ENCODE measurements at regions not wholly inside any gene's neighbourhood (a gene's known extent, or its start where the extent isn't known, plus 50 kb on each side); places are given as distances from the start of the nearest gene placed in this dataset.
"Not testable (repeated sequence)": the region's sequence is repeated elsewhere in the genome, so short reads cannot be mapped to it uniquely, and the experiment has no call there.

GRCh38 chr11:49372137-49372536 is 163.7 kb upstream of the FOLH1 start:
- H3K36me3 ChIP-seq; H3K27ac ChIP-seq; DNase-seq (ENCODE audit: low spot score); H3K27me3 ChIP-seq (replicated peaks; ENCODE audit: insufficient read depth); H3K9me3 ChIP-seq; intact Hi-C loops (cut with DNase I); H3K4me1 ChIP-seq (replicated peaks); H3K4me3 ChIP-seq: not testable (repeated sequence)
- peak in 2 of 4 experiments; percentile 22 to 46 for TF ChIP-seq CTCF (IDR thresholded peaks at IDR 0.05)

- H3K27ac ChIP-seq; H3K27me3 ChIP-seq (replicated peaks; ENCODE audit: insufficient read depth); H3K4me1 ChIP-seq (replicated peaks); H3K9me3 ChIP-seq; H3K4me3 ChIP-seq; intact Hi-C loops (cut with DNase I); H3K36me3 ChIP-seq; DNase-seq (ENCODE audit: low spot score): not testable (repeated sequence)
- 27% methylated on average over 2 of the region's 2 CpGs for WGBS
- peak; percentile 5 for TF ChIP-seq POLR2AphosphoS5 (IDR thresholded peaks at IDR 0.05)
These were observed 160.2 kb upstream of the FOLH1 start for GRCh38 chr11:49368556-49368955.

- DNase-seq (ENCODE audit: low spot score); H3K9me3 ChIP-seq; H3K27ac ChIP-seq; H3K27me3 ChIP-seq (replicated peaks; ENCODE audit: insufficient read depth); H3K36me3 ChIP-seq; H3K4me3 ChIP-seq; H3K4me1 ChIP-seq (replicated peaks); intact Hi-C loops (cut with DNase I): not testable (repeated sequence)
These were observed 157.0 kb upstream of the FOLH1 start for GRCh38 chr11:49365375-49365774.

GRCh38 chr11:49362994-49363393 is 154.6 kb upstream of the FOLH1 start:
- H3K9me3 ChIP-seq; DNase-seq (ENCODE audit: low spot score); H3K36me3 ChIP-seq; H3K4me1 ChIP-seq (replicated peaks); intact Hi-C loops (cut with DNase I); H3K4me3 ChIP-seq; H3K27me3 ChIP-seq (replicated peaks; ENCODE audit: insufficient read depth); H3K27ac ChIP-seq: not testable (repeated sequence)
- 82% methylated on average over 2 of the region's 2 CpGs for WGBS

GRCh38 chr11:49354536-49354935 is 146.1 kb upstream of the FOLH1 start:
- H3K27me3 ChIP-seq (replicated peaks; ENCODE audit: insufficient read depth); H3K27ac ChIP-seq; intact Hi-C loops (cut with DNase I); H3K36me3 ChIP-seq; H3K4me1 ChIP-seq (replicated peaks); H3K9me3 ChIP-seq; DNase-seq (ENCODE audit: low spot score); H3K4me3 ChIP-seq: not testable (repeated sequence)

GRCh38 chr11:49352868-49353267 is 144.5 kb upstream of the FOLH1 start:
- H3K27me3 ChIP-seq (replicated peaks; ENCODE audit: insufficient read depth); H3K4me1 ChIP-seq (replicated peaks); DNase-seq (ENCODE audit: low spot score); H3K9me3 ChIP-seq; H3K4me3 ChIP-seq; H3K36me3 ChIP-seq; intact Hi-C loops (cut with DNase I); H3K27ac ChIP-seq: not testable (repeated sequence)
- 82% methylated on average over 3 of the region's 3 CpGs for WGBS

GRCh38 chr11:49346627-49347026 is 138.2 kb upstream of the FOLH1 start:
- H3K4me1 ChIP-seq (replicated peaks) = not testable (repeated sequence)

GRCh38 chr11:49328485-49329186 is 120.2 kb upstream of the FOLH1 start:
- WGBS = 62% methylated on average over 5 of the region's 5 CpGs
- H3K9me3 ChIP-seq; H3K27ac ChIP-seq; H3K4me1 ChIP-seq (replicated peaks); H3K4me3 ChIP-seq; H3K36me3 ChIP-seq; DNase-seq (ENCODE audit: low spot score); intact Hi-C loops (cut with DNase I); H3K27me3 ChIP-seq (replicated peaks; ENCODE audit: insufficient read depth): not testable (repeated sequence)

More at GRCh38 chr11:49346627-49347026, 138.2 kb upstream of the FOLH1 start:
- DNase-seq (ENCODE audit: low spot score); H3K27ac ChIP-seq; intact Hi-C loops (cut with DNase I); H3K27me3 ChIP-seq (replicated peaks; ENCODE audit: insufficient read depth); H3K36me3 ChIP-seq; H3K9me3 ChIP-seq; H3K4me3 ChIP-seq: not testable (repeated sequence)

GRCh38 chr11:49327766-49328165 is 119.4 kb upstream of the FOLH1 start:
- H3K4me1 ChIP-seq (replicated peaks); H3K9me3 ChIP-seq; H3K27ac ChIP-seq; H3K4me3 ChIP-seq; H3K36me3 ChIP-seq; H3K27me3 ChIP-seq (replicated peaks; ENCODE audit: insufficient read depth); DNase-seq (ENCODE audit: low spot score); intact Hi-C loops (cut with DNase I): not testable (repeated sequence)

- H3K9me3 ChIP-seq; H3K27ac ChIP-seq; H3K27me3 ChIP-seq (replicated peaks; ENCODE audit: insufficient read depth); H3K4me3 ChIP-seq; H3K4me1 ChIP-seq (replicated peaks); H3K36me3 ChIP-seq; intact Hi-C loops (cut with DNase I); DNase-seq (ENCODE audit: low spot score): not testable (repeated sequence)
- WGBS = 28% methylated on average over 3 of the region's 3 CpGs
These were observed 118.2 kb upstream of the FOLH1 start for GRCh38 chr11:49326651-49327050.

Data from prostate gland (tissue), 2 donors.